C4-2B (cell line): ENCODE measurements at regions not wholly inside any gene's neighbourhood (a gene's known extent, or its start where the extent isn't known, plus 50 kb on each side); places are given as distances from the start of the nearest gene placed in this dataset.

Source experiments
- ZFX ChIP-seq: fragments of 450-650 bp; IDR thresholded peaks from 2 replicates; pipeline ENCODE4 v1.6.1; 2017
- TF ChIP-seq, protein P1 (sequence below): fragments of 450-650 bp; conservative IDR thresholded peaks from 2 replicates; pipeline ENCODE4 v1.5.1; 2017; ENCODE audit warnings: mild to moderate bottlenecking

DNA sequence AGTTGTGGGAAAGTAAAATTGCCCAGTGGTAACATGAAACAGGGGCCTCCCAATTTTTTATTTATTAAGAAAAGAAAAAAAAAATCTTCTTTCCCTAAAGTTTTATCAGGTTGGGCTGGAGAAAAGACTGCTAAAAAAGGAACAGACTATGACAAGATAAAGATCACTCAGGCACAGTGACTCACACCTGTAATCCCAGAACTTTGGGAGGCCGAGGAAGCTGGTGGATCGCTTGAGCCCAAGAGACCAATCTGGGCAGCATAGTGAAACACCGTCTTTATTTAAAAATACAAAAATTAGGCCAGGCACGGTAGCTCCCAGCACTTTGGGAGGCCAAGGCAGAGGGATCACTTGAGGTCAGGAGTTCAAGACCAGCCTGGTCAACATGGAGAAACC lies 312.5 kb downstream of the CETN3 start:
- TF ChIP-seq, protein P1, sequence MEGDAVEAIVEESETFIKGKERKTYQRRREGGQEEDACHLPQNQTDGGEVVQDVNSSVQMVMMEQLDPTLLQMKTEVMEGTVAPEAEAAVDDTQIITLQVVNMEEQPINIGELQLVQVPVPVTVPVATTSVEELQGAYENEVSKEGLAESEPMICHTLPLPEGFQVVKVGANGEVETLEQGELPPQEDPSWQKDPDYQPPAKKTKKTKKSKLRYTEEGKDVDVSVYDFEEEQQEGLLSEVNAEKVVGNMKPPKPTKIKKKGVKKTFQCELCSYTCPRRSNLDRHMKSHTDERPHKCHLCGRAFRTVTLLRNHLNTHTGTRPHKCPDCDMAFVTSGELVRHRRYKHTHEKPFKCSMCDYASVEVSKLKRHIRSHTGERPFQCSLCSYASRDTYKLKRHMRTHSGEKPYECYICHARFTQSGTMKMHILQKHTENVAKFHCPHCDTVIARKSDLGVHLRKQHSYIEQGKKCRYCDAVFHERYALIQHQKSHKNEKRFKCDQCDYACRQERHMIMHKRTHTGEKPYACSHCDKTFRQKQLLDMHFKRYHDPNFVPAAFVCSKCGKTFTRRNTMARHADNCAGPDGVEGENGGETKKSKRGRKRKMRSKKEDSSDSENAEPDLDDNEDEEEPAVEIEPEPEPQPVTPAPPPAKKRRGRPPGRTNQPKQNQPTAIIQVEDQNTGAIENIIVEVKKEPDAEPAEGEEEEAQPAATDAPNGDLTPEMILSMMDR, result no peak
- TF ChIP-seq ZFX, result no peak
